ENCODE measurements at regions not wholly inside any gene's neighbourhood (a gene's known extent, or its start where the extent isn't known, plus 50 kb on each side); places are given as distances from the start of the nearest gene placed in this dataset.

- TF ChIP-seq, protein P1, sequence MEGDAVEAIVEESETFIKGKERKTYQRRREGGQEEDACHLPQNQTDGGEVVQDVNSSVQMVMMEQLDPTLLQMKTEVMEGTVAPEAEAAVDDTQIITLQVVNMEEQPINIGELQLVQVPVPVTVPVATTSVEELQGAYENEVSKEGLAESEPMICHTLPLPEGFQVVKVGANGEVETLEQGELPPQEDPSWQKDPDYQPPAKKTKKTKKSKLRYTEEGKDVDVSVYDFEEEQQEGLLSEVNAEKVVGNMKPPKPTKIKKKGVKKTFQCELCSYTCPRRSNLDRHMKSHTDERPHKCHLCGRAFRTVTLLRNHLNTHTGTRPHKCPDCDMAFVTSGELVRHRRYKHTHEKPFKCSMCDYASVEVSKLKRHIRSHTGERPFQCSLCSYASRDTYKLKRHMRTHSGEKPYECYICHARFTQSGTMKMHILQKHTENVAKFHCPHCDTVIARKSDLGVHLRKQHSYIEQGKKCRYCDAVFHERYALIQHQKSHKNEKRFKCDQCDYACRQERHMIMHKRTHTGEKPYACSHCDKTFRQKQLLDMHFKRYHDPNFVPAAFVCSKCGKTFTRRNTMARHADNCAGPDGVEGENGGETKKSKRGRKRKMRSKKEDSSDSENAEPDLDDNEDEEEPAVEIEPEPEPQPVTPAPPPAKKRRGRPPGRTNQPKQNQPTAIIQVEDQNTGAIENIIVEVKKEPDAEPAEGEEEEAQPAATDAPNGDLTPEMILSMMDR (IDR thresholded peaks at IDR 0.05) = no peak
- DNase-seq (ENCODE audit: low spot score) (no peak), ATAC-seq (ENCODE audit: low FRiP score) (no peak)
Observed at GRCh38 chr20:22941550-22941949, 93.6 kb upstream of the SSTR4 start.

DNA sequence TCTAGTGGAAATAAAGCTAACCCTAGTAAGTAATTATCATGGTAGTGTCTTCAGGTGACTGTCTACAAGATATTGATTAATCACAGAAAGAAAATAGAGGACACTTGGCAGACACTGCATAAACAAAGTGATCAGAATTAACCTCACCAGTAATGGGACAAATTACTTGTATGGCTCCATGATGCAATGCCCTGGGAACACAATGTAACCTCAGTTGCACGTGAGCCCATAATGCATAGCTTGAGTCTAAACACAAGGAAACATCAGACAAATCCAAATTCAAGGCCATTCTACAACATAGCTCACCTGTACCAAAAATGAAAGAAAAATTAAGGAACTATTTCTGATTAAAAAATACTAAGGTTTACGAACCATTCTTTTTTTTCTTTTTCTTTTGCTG is 92.4 kb upstream of the SSTR4 start:
- ATAC-seq (ENCODE audit: low FRiP score) (no peak), DNase-seq (ENCODE audit: low spot score) (no peak)
- TF ChIP-seq, protein P1 (IDR thresholded peaks at IDR 0.05) = no peak

- no peak for DNase-seq (ENCODE audit: low spot score)
- TF ChIP-seq, protein P1 (IDR thresholded peaks at IDR 0.05) = no peak
- no peak for ATAC-seq (ENCODE audit: low FRiP score)
Observed at GRCh38 chr20:22944062-22944461, 91.0 kb upstream of the SSTR4 start.

GRCh38 chr20:22944936-22945335 is 90.2 kb upstream of the SSTR4 start:
- TF ChIP-seq, protein P1 (IDR thresholded peaks at IDR 0.05) = no peak
- ATAC-seq (ENCODE audit: low FRiP score) (no peak), DNase-seq (ENCODE audit: low spot score) (no peak)

- no peak for ATAC-seq (ENCODE audit: low FRiP score)
- no peak for DNase-seq (ENCODE audit: low spot score)
- TF ChIP-seq, protein P1 (IDR thresholded peaks at IDR 0.05) = no peak
Observed at GRCh38 chr20:22946596-22946995, 88.5 kb upstream of the SSTR4 start.

DNA sequence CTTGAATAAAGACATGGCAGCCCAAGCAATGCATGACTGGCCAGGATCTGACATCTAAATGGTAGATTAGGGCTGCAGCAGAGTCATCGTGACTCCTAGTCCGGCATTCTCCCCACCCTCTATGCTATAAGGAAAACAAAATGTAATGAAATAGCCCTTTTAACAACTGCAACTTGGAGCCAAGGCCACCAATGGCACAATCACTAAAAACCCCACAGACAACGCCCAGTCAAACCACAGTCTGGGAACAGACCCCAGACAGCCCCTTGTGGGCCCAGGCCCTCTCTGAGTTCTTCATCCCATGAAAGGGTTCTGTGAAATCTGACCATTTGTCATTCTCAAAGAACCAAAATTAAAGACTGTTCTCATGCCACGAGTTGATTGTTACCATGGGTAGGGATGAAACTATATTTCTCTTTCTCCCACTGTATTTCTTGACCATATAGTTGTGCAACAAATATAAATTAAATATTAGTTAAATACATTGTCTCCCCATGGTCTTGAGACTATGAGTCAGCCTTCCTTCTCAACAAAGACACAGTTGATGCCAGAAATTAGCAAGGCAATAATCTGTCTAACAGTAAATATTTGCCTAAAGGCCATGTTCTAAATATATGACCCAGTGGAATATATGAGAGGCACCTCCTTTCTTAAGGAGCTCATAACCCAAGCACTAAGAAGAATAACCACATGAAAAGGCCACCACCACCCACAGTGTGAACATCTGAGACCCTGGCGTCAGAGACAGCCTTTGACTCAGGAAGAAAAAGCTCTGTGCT is 85.6 kb upstream of the SSTR4 start:
- TF ChIP-seq, protein P1 (IDR thresholded peaks at IDR 0.05) = no peak
- DNase-seq (ENCODE audit: low spot score) (no peak), ATAC-seq (ENCODE audit: low FRiP score) (no peak)

- ATAC-seq (ENCODE audit: low FRiP score) = no peak
- TF ChIP-seq, protein P1 (IDR thresholded peaks at IDR 0.05) = no peak
- no peak for DNase-seq (ENCODE audit: low spot score)
Observed at GRCh38 chr20:22951966-22952365, 83.1 kb upstream of the SSTR4 start.
